Activated CD4-positive, alpha-beta T cell treated with anti-CD3 and anti-CD28 coated beads, Interleukin-2, amount 50 U/mL, for 1 hour (primary cell): ENCODE measurements at regions not wholly inside any gene's neighbourhood (a gene's known extent, or its start where the extent isn't known, plus 50 kb on each side); places are given as distances from the start of the nearest gene placed in this dataset.
"Not testable (repeated sequence)": the region's sequence is repeated elsewhere in the genome, so short reads cannot be mapped to it uniquely, and the experiment has no call there.

Experiments
- DNase-seq: peaks from one replicate; pipeline ENCODE4 v3.0.0-alpha.2; 2020

GRCh38 chr10:31679936-31680335 lies 248.7 kb downstream of the ARHGAP12 start:
- DNase-seq: no peak

- DNase-seq: no peak
These were observed 249.8 kb downstream of the ARHGAP12 start for GRCh38 chr10:31678575-31679516.

- DNase-seq: no peak
These were observed 250.5 kb downstream of the ARHGAP12 start for GRCh38 chr10:31678139-31678536.

- no peak for DNase-seq
These were observed 251.2 kb downstream of the ARHGAP12 start for GRCh38 chr10:31677195-31678138.

- DNase-seq: no peak
These were observed 252.9 kb downstream of the ARHGAP12 start for GRCh38 chr10:31675726-31676125.

- DNase-seq: no peak
These were observed 259.3 kb downstream of the ARHGAP12 start for GRCh38 chr10:31669357-31669756.

GRCh38 chr10:31668326-31668725 lies 260.3 kb downstream of the ARHGAP12 start:
- DNase-seq: no peak

GRCh38 chr10:31665764-31666279 lies 262.8 kb downstream of the ARHGAP12 start:
- DNase-seq: not testable (repeated sequence)

GRCh38 chr10:31664803-31665202 lies 263.8 kb downstream of the ARHGAP12 start:
- no peak for DNase-seq

GRCh38 chr10:31664071-31664470 lies 264.6 kb downstream of the ARHGAP12 start:
- not testable (repeated sequence) for DNase-seq

- no peak for DNase-seq
These were observed 268.3 kb downstream of the ARHGAP12 start for GRCh38 chr10:31660300-31660699.

GRCh38 chr10:31659665-31660064 lies 269.0 kb downstream of the ARHGAP12 start:
- DNase-seq: no peak

- no peak for DNase-seq
These were observed 271.2 kb downstream of the ARHGAP12 start for GRCh38 chr10:31657434-31657872.

GRCh38 chr10:31656851-31657433 lies 271.7 kb downstream of the ARHGAP12 start:
- DNase-seq: no peak

GRCh38 chr10:31652038-31652437 lies 276.6 kb downstream of the ARHGAP12 start:
- DNase-seq: no peak

- DNase-seq: no peak
These were observed 278.6 kb downstream of the ARHGAP12 start for GRCh38 chr10:31650010-31650409.

- no peak for DNase-seq
These were observed 279.7 kb downstream of the ARHGAP12 start for GRCh38 chr10:31648966-31649365.

- DNase-seq: no peak
These were observed 280.8 kb downstream of the ARHGAP12 start for GRCh38 chr10:31647861-31648260.

- DNase-seq: no peak
These were observed 282.1 kb downstream of the ARHGAP12 start for GRCh38 chr10:31646519-31646918.

GRCh38 chr10:31645786-31646185 lies 282.8 kb downstream of the ARHGAP12 start:
- DNase-seq: no peak

GRCh38 chr10:31644931-31645633 lies 283.5 kb downstream of the ARHGAP12 start:
- DNase-seq: no peak

GRCh38 chr10:31642281-31642680 lies 286.4 kb downstream of the ARHGAP12 start:
- DNase-seq: no peak
